ENCODE measurements at regions not wholly inside any gene's neighbourhood (a gene's known extent, or its start where the extent isn't known, plus 50 kb on each side); places are given as distances from the start of the nearest gene placed in this dataset.

GRCh38 chr5:38720554-38721361 lies 125.1 kb upstream of the OSMR start:
- Histone ChIP-seq H3K18ac (ENCODE audit: insufficient read length, low read depth, low read length) (no peak overlapping the region), H3K4me1 (ENCODE audit: insufficient read depth, low read length) (0 out of 2 replicates have a peak, but pooled peaks cover 3% of the 10 kb centered on the region), H3K27me3 (ENCODE audit: insufficient read depth, low read length) (no peaks in the 10 kb centered on the region), H2BK120ac (ENCODE audit: low read depth, low read length, poor library complexity, severe bottlenecking) (no peak overlapping the region), H2BK15ac (ENCODE audit: low read depth, low read length) (no peak overlapping the region), H2BK12ac (ENCODE audit: insufficient read length, low read depth, low read length) (no peak overlapping the region), H2BK5ac (ENCODE audit: insufficient read length, low read length) (no peak overlapping the region), H4K20me1 (ENCODE audit: control insufficient read depth, insufficient read depth, insufficient read length) (no peaks in the 10 kb centered on the region), H2AFZ (ENCODE audit: low read length) (no peak overlapping the region), H3K4ac (ENCODE audit: low read depth, low read length) (no peak overlapping the region), H3K23me2 (ENCODE audit: insufficient read length, low read depth, low read length, poor library complexity, severe bottlenecking) (no peaks in the 10 kb centered on the region), H4K8ac (replicated peaks; ENCODE audit: insufficient read length, low read depth, low read length) (no peak overlapping the region), H4K5ac (ENCODE audit: insufficient read length, low read depth, low read length) (no peak overlapping the region), H3T11ph (ENCODE audit: low read length) (no peak overlapping the region), H3K79me2 (ENCODE audit: insufficient read depth, low read length) (no peaks in the 10 kb centered on the region), H3K9me3 (ENCODE audit: control insufficient read depth, low read depth, low read length) (no peaks in the 10 kb centered on the region), H2BK20ac (ENCODE audit: low read depth, low read length, poor library complexity, severe bottlenecking) (no peak overlapping the region), H3K14ac (ENCODE audit: insufficient read depth, low read length) (no peak overlapping the region), H3K56ac (ENCODE audit: insufficient read length, low read depth, low read length) (no peak overlapping the region), H3K23ac (ENCODE audit: insufficient read length, low read depth, low read length) (no peak overlapping the region), H2AK5ac (ENCODE audit: insufficient read length, low read length) (no peak overlapping the region), H3K27ac (ENCODE audit: insufficient read length, low read depth, low read length) (no peak overlapping the region), H3K9ac (ENCODE audit: extremely low read depth, insufficient read length, low read length) (no peak overlapping the region), H4K91ac (ENCODE audit: insufficient read length, low read depth, low read length) (no peak overlapping the region), H3K79me1 (ENCODE audit: insufficient read depth, low read depth, low read length, poor library complexity, severe bottlenecking) (no peaks in the 10 kb centered on the region), H3K4me2 (ENCODE audit: insufficient read depth, insufficient read length, low read length) (no peak overlapping the region)
- peaks cover 21 to 25% of the 10 kb centered on the region in 2 experiments for H3K4me1 Mint-ChIP-seq
- DNase-seq = no peak
- TF ChIP-seq, protein P1, sequence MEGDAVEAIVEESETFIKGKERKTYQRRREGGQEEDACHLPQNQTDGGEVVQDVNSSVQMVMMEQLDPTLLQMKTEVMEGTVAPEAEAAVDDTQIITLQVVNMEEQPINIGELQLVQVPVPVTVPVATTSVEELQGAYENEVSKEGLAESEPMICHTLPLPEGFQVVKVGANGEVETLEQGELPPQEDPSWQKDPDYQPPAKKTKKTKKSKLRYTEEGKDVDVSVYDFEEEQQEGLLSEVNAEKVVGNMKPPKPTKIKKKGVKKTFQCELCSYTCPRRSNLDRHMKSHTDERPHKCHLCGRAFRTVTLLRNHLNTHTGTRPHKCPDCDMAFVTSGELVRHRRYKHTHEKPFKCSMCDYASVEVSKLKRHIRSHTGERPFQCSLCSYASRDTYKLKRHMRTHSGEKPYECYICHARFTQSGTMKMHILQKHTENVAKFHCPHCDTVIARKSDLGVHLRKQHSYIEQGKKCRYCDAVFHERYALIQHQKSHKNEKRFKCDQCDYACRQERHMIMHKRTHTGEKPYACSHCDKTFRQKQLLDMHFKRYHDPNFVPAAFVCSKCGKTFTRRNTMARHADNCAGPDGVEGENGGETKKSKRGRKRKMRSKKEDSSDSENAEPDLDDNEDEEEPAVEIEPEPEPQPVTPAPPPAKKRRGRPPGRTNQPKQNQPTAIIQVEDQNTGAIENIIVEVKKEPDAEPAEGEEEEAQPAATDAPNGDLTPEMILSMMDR (conservative IDR thresholded peaks at IDR 0.05) = no peak
- no peak overlapping the region for H3K27ac Mint-ChIP-seq
- H3K27me3 Mint-ChIP-seq (ENCODE audit: low read depth) = no peaks in the 10 kb centered on the region
- H3K4me3 Mint-ChIP-seq = no peak overlapping the region
- H3K36me3 Mint-ChIP-seq (ENCODE audit: insufficient read depth in 1 of 3, low read depth in 3 of 3) = no peaks in the 10 kb centered on the region
- H3K9me3 Mint-ChIP-seq = no peaks in the 10 kb centered on the region
- WGBS (ENCODE audit: extremely low coverage, insufficient read length, low lambda C conversion rate) = no CpG with 5 or more reads among the region's 6 CpGs

Measured in H9 (cell line).